H9 (cell line): ENCODE measurements at regions not wholly inside any gene's neighbourhood (a gene's known extent, or its start where the extent isn't known, plus 50 kb on each side); places are given as distances from the start of the nearest gene placed in this dataset.

ENCODE experiments used
- DNase-seq: peaks from one replicate; pipeline ENCODE4 v3.0.0-alpha.2; 2017
- H2AFZ ChIP-seq: one replicate; pipeline ENCODE4 v1.6.1; 2013; ENCODE audit warnings: mild to moderate bottlenecking, low read length, control low read depth, moderate library complexity
- H2AK5ac ChIP-seq: 2 replicates; pipeline ENCODE4 v1.6.1; 2013; ENCODE audit warnings: low read length, control low read depth, mixed read lengths; ENCODE audit not compliant: insufficient read length
- H2BK120ac ChIP-seq: one replicate; pipeline ENCODE4 v1.6.1; 2013; ENCODE audit warnings: low read depth, mild to moderate bottlenecking, low read length, control low read depth, inconsistent platforms; ENCODE audit not compliant: poor library complexity, severe bottlenecking
- H2BK12ac ChIP-seq: 2 replicates; pipeline ENCODE4 v1.6.1; 2013; ENCODE audit warnings: low read length, control low read depth, mixed read lengths, low read depth; ENCODE audit not compliant: insufficient read length
- H2BK15ac ChIP-seq: 2 replicates; pipeline ENCODE4 v1.6.1; 2013; ENCODE audit warnings: low read depth, low read length, control low read depth
- H2BK20ac ChIP-seq: one replicate; pipeline ENCODE4 v1.6.1; 2013; ENCODE audit warnings: low read depth, mild to moderate bottlenecking, low read length, control low read depth, inconsistent platforms; ENCODE audit not compliant: poor library complexity, severe bottlenecking
- H2BK5ac ChIP-seq: 2 replicates; pipeline ENCODE4 v1.6.1; 2013; ENCODE audit warnings: low read length, control low read depth, mixed read lengths; ENCODE audit not compliant: insufficient read length
- H3K14ac ChIP-seq: 2 replicates; pipeline ENCODE4 v1.6.1; 2013; ENCODE audit warnings: low read length, control low read depth; ENCODE audit not compliant: insufficient read depth
- H3K18ac ChIP-seq: 2 replicates; pipeline ENCODE4 v1.6.1; 2013; ENCODE audit warnings: low read depth, mild to moderate bottlenecking, mixed read lengths, low read length, control low read depth; ENCODE audit not compliant: insufficient read length
- H3K23ac ChIP-seq: 2 replicates; pipeline ENCODE4 v1.6.1; 2013; ENCODE audit warnings: low read length, control low read depth, mixed read lengths, low read depth; ENCODE audit not compliant: insufficient read length
- H3K23me2 ChIP-seq: 2 replicates; pipeline ENCODE4 v1.6.1; 2013; ENCODE audit warnings: low read depth, mild to moderate bottlenecking, mixed read lengths, low read length, control low read depth; ENCODE audit not compliant: insufficient read length, poor library complexity, severe bottlenecking
- H3K27ac ChIP-seq: 2 replicates; pipeline ENCODE4 v1.5.1; 2013; ENCODE audit warnings: low read length, control low read depth, mixed read lengths, low read depth; ENCODE audit not compliant: insufficient read length
- H3K27me3 ChIP-seq: 2 replicates; pipeline ENCODE4 v1.6.1; 2013; ENCODE audit warnings: low read length, control low read depth, inconsistent platforms; ENCODE audit not compliant: insufficient read depth
- H3K4ac ChIP-seq: 2 replicates; pipeline ENCODE4 v1.6.1; 2013; ENCODE audit warnings: low read depth, mild to moderate bottlenecking, control low read depth, inconsistent platforms, low read length, moderate library complexity
- H3K4me1 ChIP-seq: 2 replicates; pipeline ENCODE4 v1.6.1; 2013; ENCODE audit warnings: low read length, control low read depth, inconsistent platforms; ENCODE audit not compliant: insufficient read depth
- H3K4me2 ChIP-seq: 2 replicates; pipeline ENCODE4 v1.6.1; 2013; ENCODE audit warnings: low read length, control low read depth, mixed read lengths; ENCODE audit not compliant: insufficient read length, insufficient read depth
- H3K56ac ChIP-seq: 2 replicates; pipeline ENCODE4 v1.6.1; 2013; ENCODE audit warnings: low read depth, mild to moderate bottlenecking, mixed read lengths, low read length, control low read depth; ENCODE audit not compliant: insufficient read length
- H3K79me1 ChIP-seq: 2 replicates; pipeline ENCODE4 v1.6.1; 2013; ENCODE audit warnings: low read depth, mild to moderate bottlenecking, moderate library complexity, low read length, control low read depth, inconsistent platforms; ENCODE audit not compliant: insufficient read depth, poor library complexity, severe bottlenecking
- H3K79me2 ChIP-seq: 2 replicates; pipeline ENCODE4 v1.6.1; 2013; ENCODE audit warnings: low read length, control low read depth, inconsistent platforms; ENCODE audit not compliant: insufficient read depth
- H3K9ac ChIP-seq: 2 replicates; pipeline ENCODE4 v1.6.1; 2013; ENCODE audit warnings: low read length, control low read depth, mixed read lengths; ENCODE audit not compliant: insufficient read length; ENCODE audit errors: extremely low read depth
- H3K9me3 ChIP-seq: one replicate; pipeline ENCODE4 v1.6.1; 2013; ENCODE audit warnings: low read depth, low read length, inconsistent platforms; ENCODE audit not compliant: control insufficient read depth
- H3T11ph ChIP-seq: one replicate; pipeline ENCODE4 v1.6.1; 2013; ENCODE audit warnings: mild to moderate bottlenecking, low read length, control low read depth, inconsistent platforms
- H4K20me1 ChIP-seq: one replicate; pipeline ENCODE4 v1.6.1; 2013; ENCODE audit not compliant: control insufficient read depth, insufficient read length, insufficient read depth
- H4K5ac ChIP-seq: 2 replicates; pipeline ENCODE4 v1.6.1; 2013; ENCODE audit warnings: low read depth, mild to moderate bottlenecking, mixed read lengths, low read length, control low read depth; ENCODE audit not compliant: insufficient read length
- H4K8ac ChIP-seq: replicated peaks from 2 replicates; pipeline ENCODE4 v1.6.1; 2013; ENCODE audit warnings: low read length, control low read depth, mixed read lengths, low read depth; ENCODE audit not compliant: insufficient read length
- H4K91ac ChIP-seq: 2 replicates; pipeline ENCODE4 v1.6.1; 2013; ENCODE audit warnings: low read depth, mild to moderate bottlenecking, moderate library complexity, mixed read lengths, low read length, control low read depth; ENCODE audit not compliant: insufficient read length
- H3K27ac Mint-ChIP-seq, 3 experiments: 2 replicates in 2 of 3; 3 replicates in 1 of 3; pipeline ENCODE4 v1.8.0; 2020 to 2021; ENCODE audit warnings: mixed read lengths in 3 of 3, mild to moderate bottlenecking in 1 of 3, moderate library complexity in 1 of 3
- H3K27me3 Mint-ChIP-seq: 2 replicates; pipeline ENCODE4 v1.8.0; 2021; ENCODE audit warnings: low read depth, mild to moderate bottlenecking, moderate library complexity, mixed read lengths
- H3K36me3 Mint-ChIP-seq, 3 experiments: 2 replicates in 2 of 3; 3 replicates in 1 of 3; pipeline ENCODE4 v1.8.0; 2020 to 2021; ENCODE audit warnings: low read depth in 3 of 3, mixed read lengths in 3 of 3; ENCODE audit not compliant: insufficient read depth in 1 of 3
- H3K4me1 Mint-ChIP-seq, 2 experiments: 2 replicates each; pipeline ENCODE4 v1.8.0; 2020; ENCODE audit warnings: mixed read lengths in 2 of 2
- H3K4me3 Mint-ChIP-seq, 2 experiments: 2 replicates in 1 of 2; 3 replicates in 1 of 2; pipeline ENCODE4 v1.8.0; 2020 to 2021; ENCODE audit warnings: mild to moderate bottlenecking in 2 of 2, mixed read lengths in 2 of 2, moderate library complexity in 1 of 2
- H3K9me3 Mint-ChIP-seq, 2 experiments: 2 replicates in 1 of 2; 3 replicates in 1 of 2; pipeline ENCODE4 v1.8.0; 2020; ENCODE audit warnings: mild to moderate bottlenecking in 2 of 2, mixed read lengths in 2 of 2, moderate library complexity in 1 of 2
- WGBS: extraction: QIAGEN DNeasy Blood & Tissue Kit; methylation state at CpG from one replicate; pipeline ENCODE4 v1.1.7; 2013; ENCODE audit warnings: missing lambda C conversion rate, low lambda C conversion rate, mixed read lengths; ENCODE audit not compliant: insufficient read length; ENCODE audit errors: extremely low coverage; 5-methylcytosine and 5-hydroxymethylcytosine counted together
- TF ChIP-seq, protein P1 (sequence below): fragments of 200-600 bp; sonication (generic); conservative IDR thresholded peaks from 3 replicates; pipeline ENCODE4 v1.8.0; 2021; ENCODE audit warnings: antibody characterized with exemption, mild to moderate bottlenecking

DNA sequence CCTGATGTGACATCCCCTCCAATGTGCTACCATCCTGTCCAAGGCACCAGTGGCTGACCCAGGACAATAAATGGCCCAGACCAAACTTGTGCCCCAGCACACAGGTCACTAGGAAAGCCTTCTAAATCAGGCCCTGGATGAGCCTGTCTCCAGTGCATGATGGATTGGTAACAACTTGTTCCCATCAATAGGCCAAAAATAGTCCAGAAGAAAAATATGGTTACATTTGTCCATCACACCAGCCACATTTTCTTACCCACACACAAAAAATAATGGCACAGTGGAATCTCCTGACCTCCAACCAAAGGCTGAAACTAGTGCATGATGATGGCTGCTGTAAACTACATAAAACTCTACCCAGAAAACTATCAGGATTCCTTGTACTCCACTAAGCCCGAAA, 228.4 kb downstream of the SPTSSA start:
- no peak overlapping the region for H3K27ac Mint-ChIP-seq
- Histone ChIP-seq H2BK15ac (no peak overlapping the region), H4K8ac (no peak overlapping the region), H2BK20ac (no peak overlapping the region), H3K9ac (no peak overlapping the region), H2AFZ (no peak overlapping the region), H3K18ac (no peak overlapping the region), H3K14ac (no peak overlapping the region), H2AK5ac (no peak overlapping the region), H3K23me2 (no peaks in the 10 kb centered on the region), H3K79me2 (no peaks in the 10 kb centered on the region), H3K23ac (no peak overlapping the region), H3K56ac (no peak overlapping the region), H4K20me1 (no peaks in the 10 kb centered on the region), H2BK120ac (no peak overlapping the region), H3K9me3 (no peaks in the 10 kb centered on the region), H3K27me3 (no peaks in the 10 kb centered on the region), H2BK5ac (no peak overlapping the region), H3K79me1 (no peaks in the 10 kb centered on the region), H3K27ac (no peak overlapping the region), H3T11ph (no peak overlapping the region), H4K91ac (no peak overlapping the region), H3K4me1 (no peaks in the 10 kb centered on the region), H4K5ac (no peak overlapping the region), H3K4me2 (no peak overlapping the region), H3K4ac (no peak overlapping the region), H2BK12ac (no peak overlapping the region)
- H3K27me3 Mint-ChIP-seq, result no peaks in the 10 kb centered on the region; the same call in 1 of the 2 replicates
- no CpG with 5 or more reads among the region's 1 CpG for WGBS
- no peak overlapping the region for H3K4me3 Mint-ChIP-seq
- peaks cover 0 to 2% of the 10 kb centered on the region in 2 experiments; a peak in 2 of 5 replicates for H3K9me3 Mint-ChIP-seq
- no peaks in the 10 kb centered on the region; a peak in 1 of 7 replicates for H3K36me3 Mint-ChIP-seq
- H3K4me1 Mint-ChIP-seq, result no peaks in the 10 kb centered on the region
- TF ChIP-seq, protein P1, sequence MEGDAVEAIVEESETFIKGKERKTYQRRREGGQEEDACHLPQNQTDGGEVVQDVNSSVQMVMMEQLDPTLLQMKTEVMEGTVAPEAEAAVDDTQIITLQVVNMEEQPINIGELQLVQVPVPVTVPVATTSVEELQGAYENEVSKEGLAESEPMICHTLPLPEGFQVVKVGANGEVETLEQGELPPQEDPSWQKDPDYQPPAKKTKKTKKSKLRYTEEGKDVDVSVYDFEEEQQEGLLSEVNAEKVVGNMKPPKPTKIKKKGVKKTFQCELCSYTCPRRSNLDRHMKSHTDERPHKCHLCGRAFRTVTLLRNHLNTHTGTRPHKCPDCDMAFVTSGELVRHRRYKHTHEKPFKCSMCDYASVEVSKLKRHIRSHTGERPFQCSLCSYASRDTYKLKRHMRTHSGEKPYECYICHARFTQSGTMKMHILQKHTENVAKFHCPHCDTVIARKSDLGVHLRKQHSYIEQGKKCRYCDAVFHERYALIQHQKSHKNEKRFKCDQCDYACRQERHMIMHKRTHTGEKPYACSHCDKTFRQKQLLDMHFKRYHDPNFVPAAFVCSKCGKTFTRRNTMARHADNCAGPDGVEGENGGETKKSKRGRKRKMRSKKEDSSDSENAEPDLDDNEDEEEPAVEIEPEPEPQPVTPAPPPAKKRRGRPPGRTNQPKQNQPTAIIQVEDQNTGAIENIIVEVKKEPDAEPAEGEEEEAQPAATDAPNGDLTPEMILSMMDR, result no peak
- DNase-seq, result no peak
